H1 (cell line): ENCODE measurements at regions not wholly inside any gene's neighbourhood (a gene's known extent, or its start where the extent isn't known, plus 50 kb on each side); places are given as distances from the start of the nearest gene placed in this dataset.

ENCODE experiments used
- CTCF ChIA-PET: fragments of 300-600 bp; sonication (Branson Sonifier 250); formaldehyde crosslinking; loops from one replicate; lab custom pipeline; 2021; ENCODE audit not compliant: partially characterized antibody; lab: Charles Lee
- POLR2A ChIA-PET: fragments of 300-600 bp; sonication (Branson Sonifier 250); formaldehyde crosslinking; loops from one replicate; lab custom pipeline; 2021; ENCODE audit warnings: inconsistent platforms; ENCODE audit not compliant: partially characterized antibody; lab: Charles Lee
- DNase-seq, 2 experiments: peaks; one replicate each; pipeline versions ENCODE4 v3.0.0 to v3.0.0-alpha.2; 2010 to 2022; ENCODE audit warnings: low spot score in 2 of 2, low read depth in 1 of 2, mixed read lengths in 1 of 2
- FAIRE-seq: peaks from 2 replicates; lab custom pipeline; 2011; peaks lifted over from hg19 to GRCh38; lab: Jason Lieb, UNC
- H2AFZ ChIP-seq: 2 replicates; pipeline ENCODE4 v1.8.1; 2012; ENCODE audit warnings: low read length, inconsistent platforms
- H2AK5ac ChIP-seq: 2 replicates; pipeline ENCODE4 v1.6.1; 2013; ENCODE audit warnings: low read depth, low read length
- H2BK120ac ChIP-seq: replicated peaks from 2 replicates; pipeline ENCODE3; 2013; ENCODE audit warnings: low read depth, low read length, inconsistent platforms
- H2BK12ac ChIP-seq: 2 replicates; pipeline ENCODE4 v1.6.1; 2013; ENCODE audit warnings: low read depth, low read length
- H2BK15ac ChIP-seq: 2 replicates; pipeline ENCODE4 v1.6.1; 2013; ENCODE audit warnings: low read length
- H2BK20ac ChIP-seq: 2 replicates; pipeline ENCODE4 v1.6.1; 2013; ENCODE audit warnings: low read length
- H2BK5ac ChIP-seq: 2 replicates; pipeline ENCODE4 v1.6.1; 2013; ENCODE audit warnings: low read depth, low read length
- H3K14ac ChIP-seq: 2 replicates; pipeline ENCODE4 v1.6.1; 2013; ENCODE audit warnings: inconsistent platforms; ENCODE audit not compliant: insufficient read length
- H3K18ac ChIP-seq: 2 replicates; pipeline ENCODE4 v1.6.1; 2013; ENCODE audit warnings: low read length; ENCODE audit errors: extremely low read depth
- H3K23ac ChIP-seq: 2 replicates; pipeline ENCODE4 v1.6.1; 2013; ENCODE audit warnings: inconsistent platforms; ENCODE audit not compliant: insufficient read length
- H3K23me2 ChIP-seq: 2 replicates; pipeline ENCODE4 v1.6.1; 2013; ENCODE audit warnings: low read depth, low read length
- H3K27ac ChIP-seq: 2 replicates; pipeline ENCODE4 v1.6.1; 2011; ENCODE audit warnings: low read depth, low read length, inconsistent platforms
- H3K27me3 ChIP-seq, 4 experiments: replicated peaks in 1 of 4; 1 replicate in 1 of 4; 2 replicates in 3 of 4; pipeline versions ENCODE4 v1.6.1 to v1.8.1; 2011 to 2013; ENCODE audit warnings: low read length in 3 of 4, mild to moderate bottlenecking in 3 of 4, inconsistent platforms in 2 of 4, mixed read lengths in 2 of 4, moderate library complexity in 1 of 4; ENCODE audit not compliant: control insufficient read depth in 3 of 4, insufficient read depth in 3 of 4; ENCODE audit errors: extremely low read depth in 1 of 4
- H3K36me3 ChIP-seq, 4 experiments: 2 replicates each; pipeline versions ENCODE4 v1.6.1 to v1.8.1; 2011 to 2013; ENCODE audit warnings: mild to moderate bottlenecking in 4 of 4, low read length in 3 of 4, moderate library complexity in 2 of 4, control low read depth in 1 of 4, inconsistent platforms in 1 of 4; ENCODE audit not compliant: insufficient read depth in 4 of 4, control insufficient read depth in 2 of 4
- H3K4ac ChIP-seq: replicated peaks from 2 replicates; pipeline ENCODE3; 2013; ENCODE audit warnings: low read length, low read depth, mixed read lengths, inconsistent platforms; ENCODE audit not compliant: insufficient read length
- H3K4me1 ChIP-seq, 4 experiments: replicated peaks in 1 of 4; 1 replicate in 1 of 4; 2 replicates in 3 of 4; pipeline versions ENCODE4 v1.6.1 to v1.8.1; 2011 to 2013; ENCODE audit warnings: low read length in 3 of 4, inconsistent platforms in 2 of 4, mixed read lengths in 1 of 4; ENCODE audit not compliant: insufficient read depth in 4 of 4, control insufficient read depth in 3 of 4
- H3K4me2 ChIP-seq, 2 experiments: 2 replicates each; pipeline versions ENCODE4 v1.6.1 to v1.8.1; 2011 to 2013; ENCODE audit warnings: low read depth in 2 of 2, low read length in 2 of 2, control low read depth in 1 of 2, inconsistent platforms in 1 of 2, mild to moderate bottlenecking in 1 of 2; ENCODE audit not compliant: insufficient read depth in 1 of 2
- H3K4me3 ChIP-seq, 4 experiments: fragments of 200-600, 300-600 bp in 1 of 4; sonication (generic), shearing (Covaris generic), sonication (Bioruptor Twin) in 1 of 4; 2 replicates each; pipeline versions ENCODE4 v1.5.1 to v1.8.1; 2011 to 2016; ENCODE audit warnings: low read length in 4 of 4, low read depth in 3 of 4, control low read depth in 2 of 4, inconsistent platforms in 2 of 4, mild to moderate bottlenecking in 2 of 4, mixed read lengths in 1 of 4, moderate library complexity in 1 of 4; ENCODE audit not compliant: insufficient read depth in 2 of 4; ENCODE audit errors: extremely low read depth in 1 of 4
- H3K56ac ChIP-seq: replicated peaks from 2 replicates; pipeline ENCODE3; 2013; ENCODE audit warnings: low read depth, mild to moderate bottlenecking, mixed read lengths, low read length, inconsistent platforms; ENCODE audit not compliant: insufficient read length
- H3K79me1 ChIP-seq: 2 replicates; pipeline ENCODE4 v1.6.1; 2013; ENCODE audit warnings: low read depth, low read length, control low read depth
- H3K79me2 ChIP-seq, 2 experiments: 2 replicates each; pipeline versions ENCODE4 v1.6.1 to v1.8.1; 2012 to 2013; ENCODE audit warnings: low read length in 2 of 2, mild to moderate bottlenecking in 2 of 2, inconsistent platforms in 1 of 2; ENCODE audit not compliant: insufficient read depth in 2 of 2, control insufficient read depth in 1 of 2
- H3K9ac ChIP-seq, 4 experiments: replicated peaks in 1 of 4; 1 replicate in 1 of 4; 2 replicates in 3 of 4; pipeline versions ENCODE4 v1.6.1 to v1.8.1; 2011 to 2013; ENCODE audit warnings: low read depth in 3 of 4, low read length in 3 of 4, control low read depth in 2 of 4, mild to moderate bottlenecking in 2 of 4, moderate library complexity in 2 of 4, inconsistent platforms in 1 of 4; ENCODE audit errors: extremely low read depth in 1 of 4
- H3K9me3 ChIP-seq, 2 experiments: 2 replicates each; pipeline versions ENCODE4 v1.6.1 to v1.8.1; 2012 to 2013; ENCODE audit warnings: mild to moderate bottlenecking in 2 of 2, moderate library complexity in 2 of 2, control low read depth in 1 of 2, inconsistent platforms in 1 of 2, low read depth in 1 of 2, low read length in 1 of 2, mixed read lengths in 1 of 2; ENCODE audit not compliant: insufficient read depth in 2 of 2
- H4K20me1 ChIP-seq, 2 experiments: replicated peaks in 1 of 2; 2 replicates each; pipeline versions ENCODE3 to v1.8.1; 2011 to 2013; ENCODE audit warnings: inconsistent platforms in 2 of 2, low read length in 2 of 2, mild to moderate bottlenecking in 1 of 2; ENCODE audit not compliant: insufficient read depth in 2 of 2, control insufficient read depth in 1 of 2
- H4K5ac ChIP-seq: 2 replicates; pipeline ENCODE4 v1.6.1; 2013; ENCODE audit warnings: low read length, low read depth, mixed read lengths, inconsistent platforms; ENCODE audit not compliant: insufficient read length
- H4K8ac ChIP-seq: 2 replicates; pipeline ENCODE4 v1.8.0; 2013; ENCODE audit warnings: mild to moderate bottlenecking, moderate library complexity, low read length, inconsistent platforms; ENCODE audit not compliant: insufficient read depth; ENCODE audit errors: extremely low read depth
- H4K91ac ChIP-seq: replicated peaks from 2 replicates; pipeline ENCODE3; 2013; ENCODE audit warnings: low read length, mixed read lengths, inconsistent platforms; ENCODE audit not compliant: insufficient read length
- BCL11A ChIP-seq, 2 experiments: IDR thresholded peaks; one replicate each; pipeline ENCODE4 v1.6.1; 2011; ENCODE audit warnings: low read depth in 2 of 2, low read length in 2 of 2, mild to moderate bottlenecking in 2 of 2
- BRCA1 ChIP-seq: IDR thresholded peaks from 2 replicates; pipeline ENCODE4 v1.6.1; 2012; ENCODE audit warnings: low read depth, low read length, improper control_type of control experiment
- GABPA ChIP-seq: IDR thresholded peaks from 2 replicates; pipeline ENCODE4 v1.6.1; 2011; ENCODE audit warnings: mild to moderate bottlenecking, low read length, moderate library complexity, borderline replicate concordance; ENCODE audit not compliant: insufficient read depth
- MAFK ChIP-seq: IDR thresholded peaks from 2 replicates; pipeline ENCODE4 v1.6.1; 2012; ENCODE audit warnings: low read depth, mild to moderate bottlenecking, improper control_type of control experiment, low read length
- PHF8 ChIP-seq: fragments of 200-600 bp; sonication (generic); conservative IDR thresholded peaks from 2 replicates; pipeline ENCODE4 v1.7.1; 2012; ENCODE audit warnings: low read depth, mild to moderate bottlenecking, inconsistent platforms, low read length, moderate library complexity
- RAD21 ChIP-seq, 2 experiments: IDR thresholded peaks in 1 of 2; conservative IDR thresholded peaks in 1 of 2; 2 replicates each; pipeline ENCODE4 v1.6.1; 2011; ENCODE audit warnings: low read depth in 2 of 2, low read length in 2 of 2, improper control_type of control experiment in 1 of 2, inconsistent platforms in 1 of 2, mild to moderate bottlenecking in 1 of 2, moderate library complexity in 1 of 2
- RFX5 ChIP-seq: IDR thresholded peaks from 2 replicates; pipeline ENCODE4 v1.6.1; 2011; ENCODE audit warnings: low read depth, low read length, improper control_type of control experiment, borderline replicate concordance
- RNF2 ChIP-seq: fragments of 200-900, 300-1000 bp; sonication (generic); IDR thresholded peaks from 2 replicates; pipeline ENCODE4 v1.7.1; 2016; ENCODE audit warnings: borderline replicate concordance, low read depth, mild to moderate bottlenecking, antibody characterized with exemption, low read length; ENCODE audit not compliant: poor library complexity, severe bottlenecking; ENCODE audit errors: missing control alignments
- WGBS, 2 experiments: shearing (Covaris generic) in 1 of 2; methylation state at CpG; one replicate each; pipeline versions ENCODE4 v1.1.6 to v1.1.7; 2013 to 2015; ENCODE audit warnings: low lambda C conversion rate in 2 of 2, mixed read lengths in 2 of 2, inconsistent platforms in 1 of 2, low coverage in 1 of 2, missing lambda C conversion rate in 1 of 2; ENCODE audit not compliant: insufficient replicate concordance in 2 of 2, insufficient coverage in 1 of 2, insufficient read length in 1 of 2; ENCODE audit errors: extremely low coverage in 1 of 2, missing lambda C conversion rate in 1 of 2; 5-methylcytosine and 5-hydroxymethylcytosine counted together

- Histone ChIP-seq H2BK5ac (no peak overlapping the region), H3K4me2 (no peak overlapping the region), H4K20me1 (no peaks in the 10 kb centered on the region), H2BK12ac (no peak overlapping the region), H3K4ac (no peak overlapping the region), H3K9me3 (no peaks in the 10 kb centered on the region), H3K36me3 (no peaks in the 10 kb centered on the region), H2AK5ac (no peak overlapping the region), H3K27me3 (no peaks in the 10 kb centered on the region), H3K79me2 (no peaks in the 10 kb centered on the region), H3K23me2 (no peaks in the 10 kb centered on the region), H3K18ac (no peak overlapping the region), H3K4me1 (no peaks in the 10 kb centered on the region), H3K9ac (no peak overlapping the region), H4K5ac (no peak overlapping the region), H3K23ac (no peak overlapping the region), H3K56ac (no peak overlapping the region), H3K27ac (no peak overlapping the region), H2AFZ (no peak overlapping the region), H3K4me3 (no peak overlapping the region), H3K79me1 (no peaks in the 10 kb centered on the region), H4K8ac (no peak overlapping the region), H3K14ac (no peak overlapping the region), H2BK20ac (no peak overlapping the region), H4K91ac (no peak overlapping the region), H2BK15ac (no peak overlapping the region), H2BK120ac (no peak overlapping the region)
- DNase-seq: no peak
- POLR2A ChIA-PET: no interaction called here
- CTCF ChIA-PET: interaction anchor here (1.2 kb wide), 1 partner anchor 14 kb away, joined by 3 read pairs; no protein-coding TSS in a partner anchor
- TF ChIP-seq BRCA1 (no peak), MAFK (no peak), RAD21 (IDR thresholded peaks at IDR 0.05 in 1 of 2, conservative IDR thresholded peaks at IDR 0.05 in 1 of 2; ENCODE audit: low read depth in 2 of 2, low read length in 2 of 2) (no peak), RNF2 (no peak), GABPA (no peak), BCL11A (IDR thresholded peaks at IDR 0.05; ENCODE audit: low read depth in 2 of 2, low read length in 2 of 2) (no peak), PHF8 (no peak), RFX5 (no peak)
- no peak for FAIRE-seq
- WGBS, 2 experiments: 92% methylated on average over 4 of the region's 4 CpGs; no CpG with 5 or more reads in 1 of the 2 experiments
These were observed 423.7 kb downstream of the LRIG3 start for GRCh38 chr12:58496411-58497190.
